Activated CD4-positive, alpha-beta T cell treated with anti-CD3 and anti-CD28 coated beads, Interleukin-2, amount 10 ng/mL, durations not matched to agents 24 days and 14 days (primary cell): ENCODE measurements at regions not wholly inside any gene's neighbourhood (a gene's known extent, or its start where the extent isn't known, plus 50 kb on each side); places are given as distances from the start of the nearest gene placed in this dataset.

Experiments used
- DNase-seq: peaks from one replicate; pipeline ENCODE4 v3.0.0; 2022
- H3K27ac Mint-ChIP-seq: one replicate; pipeline ENCODE4 v1.8.0; 2022; ENCODE audit warnings: mild to moderate bottlenecking, mixed read lengths
- H3K27me3 Mint-ChIP-seq: one replicate; pipeline ENCODE4 v1.8.0; 2022; ENCODE audit warnings: mixed read lengths
- H3K36me3 Mint-ChIP-seq: one replicate; pipeline ENCODE4 v1.8.0; 2022; ENCODE audit warnings: low read depth, mild to moderate bottlenecking, mixed read lengths
- H3K4me1 Mint-ChIP-seq: one replicate; pipeline ENCODE4 v1.8.0; 2021; ENCODE audit warnings: mixed read lengths
- H3K4me3 Mint-ChIP-seq: one replicate; pipeline ENCODE4 v1.8.0; 2022; ENCODE audit warnings: mild to moderate bottlenecking, moderate library complexity, mixed read lengths
- H3K9me3 Mint-ChIP-seq: one replicate; pipeline ENCODE4 v1.8.0; 2021; ENCODE audit warnings: mixed read lengths
- intact Hi-C: fragments of 100-400 bp; cut with micrococcal nuclease; formaldehyde crosslinking; loops from one replicate; pipeline ENCODE4 v1.15.1; 2023

GRCh38 chr7:118022546-118022945 lies 149.3 kb upstream of the CTTNBP2 start:
- H3K4me1 Mint-ChIP-seq: no peaks in the 10 kb centered on the region
- intact Hi-C loops: no loop called here

GRCh38 chr7:118026791-118027190 lies 153.6 kb upstream of the CTTNBP2 start:
- intact Hi-C loops: no loop called here
- no peak overlapping the region for H3K4me3 Mint-ChIP-seq
- H3K4me1 Mint-ChIP-seq: no peaks in the 10 kb centered on the region
- no peak for DNase-seq
- no peak overlapping the region for H3K27ac Mint-ChIP-seq
- H3K36me3 Mint-ChIP-seq: no peaks in the 10 kb centered on the region
- no peaks in the 10 kb centered on the region for H3K9me3 Mint-ChIP-seq
- no peaks in the 10 kb centered on the region for H3K27me3 Mint-ChIP-seq

More at GRCh38 chr7:118022546-118022945, 149.3 kb upstream of the CTTNBP2 start:
- DNase-seq: no peak
- no peak overlapping the region for H3K4me3 Mint-ChIP-seq
- H3K27ac Mint-ChIP-seq: no peak overlapping the region
- peaks cover 14% of the 10 kb centered on the region for H3K9me3 Mint-ChIP-seq
- H3K27me3 Mint-ChIP-seq: no peaks in the 10 kb centered on the region
- no peaks in the 10 kb centered on the region for H3K36me3 Mint-ChIP-seq

GRCh38 chr7:118028226-118028625 lies 155.0 kb upstream of the CTTNBP2 start:
- Mint-ChIP-seq H3K27ac (no peak overlapping the region), H3K4me1 (no peaks in the 10 kb centered on the region), H3K36me3 (no peaks in the 10 kb centered on the region), H3K4me3 (no peak overlapping the region), H3K27me3 (no peaks in the 10 kb centered on the region), H3K9me3 (no peaks in the 10 kb centered on the region)
- intact Hi-C loops: no loop called here
- no peak for DNase-seq

GRCh38 chr7:118029826-118030422 lies 154.0 kb upstream of the LSM8 start:
- H3K27me3 Mint-ChIP-seq: no peaks in the 10 kb centered on the region

GRCh38 chr7:118033273-118033672 lies 150.7 kb upstream of the LSM8 start:
- Mint-ChIP-seq H3K9me3 (no peaks in the 10 kb centered on the region), H3K4me3 (no peak overlapping the region), H3K27ac (no peak overlapping the region), H3K36me3 (no peaks in the 10 kb centered on the region), H3K27me3 (no peaks in the 10 kb centered on the region), H3K4me1 (no peaks in the 10 kb centered on the region)
- DNase-seq: no peak
- intact Hi-C loops: no loop called here

More at GRCh38 chr7:118029826-118030422, 154.0 kb upstream of the LSM8 start:
- intact Hi-C loops: no loop called here
- no peak for DNase-seq
- no peak overlapping the region for H3K4me3 Mint-ChIP-seq
- H3K9me3 Mint-ChIP-seq: no peaks in the 10 kb centered on the region
- H3K4me1 Mint-ChIP-seq: no peaks in the 10 kb centered on the region
- H3K36me3 Mint-ChIP-seq: no peaks in the 10 kb centered on the region
- no peak overlapping the region for H3K27ac Mint-ChIP-seq

GRCh38 chr7:118039963-118040489 lies 143.9 kb upstream of the LSM8 start:
- Mint-ChIP-seq H3K4me1 (no peaks in the 10 kb centered on the region), H3K27ac (no peak overlapping the region), H3K4me3 (no peak overlapping the region), H3K9me3 (no peaks in the 10 kb centered on the region), H3K36me3 (no peaks in the 10 kb centered on the region), H3K27me3 (no peaks in the 10 kb centered on the region)
- no peak for DNase-seq
- intact Hi-C loops: no loop called here

DNA sequence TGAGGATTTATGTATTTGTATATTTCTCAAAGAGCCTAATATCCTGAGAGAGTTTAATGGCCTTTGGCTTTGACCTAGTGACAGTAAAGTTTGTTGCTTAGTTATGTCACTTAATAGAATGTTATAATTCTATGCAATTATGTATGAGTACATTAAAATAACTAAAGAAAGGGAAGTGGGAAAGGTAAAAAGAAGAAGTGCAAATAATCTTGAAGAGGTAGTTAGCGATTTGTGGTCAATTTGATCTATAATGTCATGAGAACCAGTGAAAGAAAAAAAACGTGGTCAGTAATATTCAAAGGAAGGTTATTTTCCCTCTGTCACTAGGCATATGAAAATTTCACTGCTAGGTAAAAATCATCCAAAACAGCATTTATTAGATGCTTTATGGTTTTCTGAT lies 143.4 kb upstream of the LSM8 start:
- Mint-ChIP-seq H3K4me1 (no peaks in the 10 kb centered on the region), H3K27ac (no peak overlapping the region), H3K4me3 (no peak overlapping the region), H3K9me3 (no peaks in the 10 kb centered on the region), H3K27me3 (no peaks in the 10 kb centered on the region), H3K36me3 (no peaks in the 10 kb centered on the region)
- intact Hi-C loops: no loop called here
- no peak for DNase-seq

DNA sequence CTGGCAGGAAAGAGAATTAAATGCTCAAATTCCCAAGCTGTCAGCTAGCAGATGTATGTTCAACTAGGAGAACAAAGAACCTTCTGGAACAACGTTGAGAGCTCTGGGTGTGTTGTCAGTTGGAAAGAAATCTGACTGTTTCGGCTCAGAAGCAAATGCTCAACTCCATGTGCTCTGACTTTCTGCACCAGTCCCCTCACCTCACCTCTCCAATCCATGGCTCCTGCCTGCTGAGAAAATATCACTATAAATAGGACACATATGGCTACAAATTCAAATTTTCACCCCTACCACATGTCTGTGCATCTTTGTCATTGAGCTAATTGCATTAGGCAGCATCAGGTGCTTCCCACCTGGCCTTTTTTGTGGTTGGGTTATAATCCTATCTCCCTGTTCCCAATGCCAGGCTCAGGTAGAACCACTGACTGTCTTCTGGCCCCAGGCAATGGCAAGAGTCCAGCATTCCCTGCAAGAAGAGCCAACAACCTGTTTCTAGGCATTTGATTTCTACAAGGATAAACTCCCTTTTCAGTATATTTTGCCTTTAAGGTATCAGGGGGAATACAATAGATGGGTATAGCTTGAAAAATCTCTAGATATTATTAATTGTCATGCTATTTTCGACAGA lies 142.6 kb upstream of the LSM8 start:
- no peak for DNase-seq
- intact Hi-C loops: no loop called here
- Mint-ChIP-seq H3K4me3 (no peak overlapping the region), H3K36me3 (no peaks in the 10 kb centered on the region), H3K9me3 (no peaks in the 10 kb centered on the region), H3K27me3 (no peaks in the 10 kb centered on the region), H3K27ac (no peak overlapping the region), H3K4me1 (no peaks in the 10 kb centered on the region)

DNA sequence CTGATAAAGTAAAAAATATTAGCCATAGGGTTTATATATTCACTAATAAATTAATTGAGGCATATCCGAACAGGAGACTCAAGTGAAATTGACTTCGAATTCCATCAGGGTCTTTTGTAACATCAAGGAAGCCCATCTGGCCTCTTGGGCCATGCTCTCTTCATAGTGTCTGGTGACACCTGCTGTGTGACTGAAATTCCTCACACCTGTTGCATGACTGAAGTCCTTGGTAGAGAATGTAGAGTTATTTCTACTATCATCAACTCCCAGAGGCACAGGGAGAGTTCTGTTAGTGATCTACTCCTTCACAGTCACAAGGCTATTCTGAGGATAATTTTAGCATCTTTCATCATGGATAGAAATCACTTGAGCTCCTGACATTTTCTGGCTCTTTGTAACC lies 138.3 kb upstream of the LSM8 start:
- no peaks in the 10 kb centered on the region for H3K36me3 Mint-ChIP-seq
- H3K4me3 Mint-ChIP-seq: no peak overlapping the region

GRCh38 chr7:118046086-118046485 lies 137.9 kb upstream of the LSM8 start:
- Mint-ChIP-seq H3K27ac (no peak overlapping the region), H3K4me3 (no peak overlapping the region), H3K9me3 (no peaks in the 10 kb centered on the region), H3K36me3 (no peaks in the 10 kb centered on the region), H3K27me3 (no peaks in the 10 kb centered on the region), H3K4me1 (no peaks in the 10 kb centered on the region)
- DNase-seq: no peak
- intact Hi-C loops: no loop called here

More for the DNA sequence above, 138.3 kb upstream of the LSM8 start:
- no peak overlapping the region for H3K27ac Mint-ChIP-seq
- no peaks in the 10 kb centered on the region for H3K27me3 Mint-ChIP-seq
- H3K9me3 Mint-ChIP-seq: no peaks in the 10 kb centered on the region
- DNase-seq: no peak
- intact Hi-C loops: no loop called here
- no peaks in the 10 kb centered on the region for H3K4me1 Mint-ChIP-seq

- Mint-ChIP-seq H3K27ac (no peak overlapping the region), H3K36me3 (no peaks in the 10 kb centered on the region), H3K27me3 (no peaks in the 10 kb centered on the region), H3K4me1 (no peaks in the 10 kb centered on the region), H3K9me3 (no peaks in the 10 kb centered on the region), H3K4me3 (no peak overlapping the region)
- intact Hi-C loops: no loop called here
- DNase-seq: no peak
Observed at GRCh38 chr7:118046801-118047200, 137.2 kb upstream of the LSM8 start.

- Mint-ChIP-seq H3K9me3 (peaks cover 4% of the 10 kb centered on the region), H3K4me1 (peaks cover 2% of the 10 kb centered on the region), H3K27ac (no peak overlapping the region), H3K27me3 (no peaks in the 10 kb centered on the region), H3K4me3 (no peak overlapping the region), H3K36me3 (no peaks in the 10 kb centered on the region)
- intact Hi-C loops: no loop called here
- no peak for DNase-seq
Observed at GRCh38 chr7:118052336-118052735, 131.6 kb upstream of the LSM8 start.

DNA sequence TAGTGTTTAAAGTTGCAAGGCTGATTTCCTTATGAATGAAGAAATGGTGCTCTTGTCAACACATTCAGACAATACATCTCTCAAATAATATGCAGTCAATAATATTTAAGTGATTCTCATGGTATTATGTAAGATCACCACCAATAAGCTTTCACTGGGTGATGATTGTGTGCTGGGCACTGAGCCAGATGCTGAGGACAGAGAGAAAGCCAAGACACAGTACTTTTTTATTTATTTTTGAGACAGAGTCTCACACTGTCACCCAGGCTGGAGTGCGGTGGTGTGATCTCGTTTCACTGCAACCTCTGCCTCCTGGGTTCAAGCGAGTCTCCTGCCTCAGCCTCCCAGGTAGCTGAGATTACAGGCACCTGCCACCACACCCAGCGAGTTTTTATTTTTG lies 130.6 kb upstream of the LSM8 start:
- Mint-ChIP-seq H3K4me3 (no peak overlapping the region), H3K36me3 (no peaks in the 10 kb centered on the region), H3K4me1 (peaks cover 4% of the 10 kb centered on the region), H3K27ac (no peak overlapping the region), H3K9me3 (peaks cover 4% of the 10 kb centered on the region), H3K27me3 (no peaks in the 10 kb centered on the region)
- DNase-seq: no peak
- intact Hi-C loops: no loop called here

DNA sequence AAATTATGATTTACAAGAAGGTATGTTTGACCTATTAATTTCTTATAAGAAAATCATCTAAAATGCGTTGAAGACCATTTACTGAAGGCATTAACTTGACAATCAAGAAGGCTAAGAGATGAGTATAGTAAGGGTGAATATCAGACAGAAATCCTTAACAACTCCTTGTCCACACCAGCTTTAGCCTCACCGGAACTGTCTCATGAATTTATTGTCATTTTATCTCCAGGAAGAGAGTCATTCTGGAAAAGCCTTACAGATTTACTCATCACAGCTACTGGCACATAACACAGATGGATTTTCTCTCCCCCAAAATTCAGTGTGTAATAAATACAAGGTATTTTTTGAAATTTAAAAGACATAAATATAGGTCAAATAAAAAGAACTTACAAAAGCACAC lies 129.4 kb upstream of the LSM8 start:
- intact Hi-C loops: no loop called here
- H3K9me3 Mint-ChIP-seq: peaks cover 4% of the 10 kb centered on the region
- no peaks in the 10 kb centered on the region for H3K36me3 Mint-ChIP-seq
- H3K27ac Mint-ChIP-seq: no peak overlapping the region
- H3K27me3 Mint-ChIP-seq: no peaks in the 10 kb centered on the region
- no peak overlapping the region for H3K4me3 Mint-ChIP-seq
- DNase-seq: no peak
- peaks cover 4% of the 10 kb centered on the region for H3K4me1 Mint-ChIP-seq

DNA sequence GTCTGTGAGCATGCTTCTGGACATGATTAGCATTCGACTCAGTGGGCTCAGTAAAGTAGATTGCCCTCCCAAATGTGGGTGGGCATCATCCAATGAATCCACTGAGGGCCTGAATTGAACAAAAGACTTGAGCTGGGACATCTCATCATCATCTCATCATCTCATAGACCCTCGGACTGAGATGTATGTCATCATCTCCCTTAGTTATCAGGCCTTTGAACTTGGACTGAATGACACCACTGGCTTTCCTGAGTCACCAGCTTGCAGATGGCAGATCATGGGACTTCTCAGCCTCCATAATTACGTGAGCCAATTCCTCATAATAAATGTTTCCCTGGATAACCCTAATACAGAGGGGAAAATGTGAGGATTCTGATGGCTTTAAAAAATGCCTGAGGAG lies 128.3 kb upstream of the LSM8 start:
- peaks cover 4% of the 10 kb centered on the region for H3K9me3 Mint-ChIP-seq
- no peak overlapping the region for H3K27ac Mint-ChIP-seq

More for the DNA sequence above, 128.3 kb upstream of the LSM8 start:
- Mint-ChIP-seq H3K36me3 (no peaks in the 10 kb centered on the region), H3K4me1 (peaks cover 4% of the 10 kb centered on the region), H3K27me3 (no peaks in the 10 kb centered on the region), H3K4me3 (no peak overlapping the region)
- intact Hi-C loops: loop anchor here (2.0 kb wide), 1 partner anchor 25 kb away; no protein-coding TSS in a partner anchor
- DNase-seq: no peak
